22Rv1 (cell line): ENCODE measurements at regions not wholly inside any gene's neighbourhood (a gene's known extent, or its start where the extent isn't known, plus 50 kb on each side); places are given as distances from the start of the nearest gene placed in this dataset.
A peak's percentile ranks its signal among the peaks of the same experiment; 100 is the strongest.

Experiments
- H3K27ac ChIP-seq: fragments of 450-650 bp; 2 replicates; pipeline ENCODE4 v1.5.1; 2017
- CTCF ChIP-seq: fragments of 450-650 bp; IDR thresholded peaks from 2 replicates; pipeline ENCODE4 v1.5.1; 2017; ENCODE audit warnings: mild to moderate bottlenecking
- ZFX ChIP-seq: fragments of 450-650 bp; IDR thresholded peaks from 2 replicates; pipeline ENCODE4 v1.6.1; 2017; ENCODE audit warnings: antibody characterized with exemption, borderline replicate concordance

DNA sequence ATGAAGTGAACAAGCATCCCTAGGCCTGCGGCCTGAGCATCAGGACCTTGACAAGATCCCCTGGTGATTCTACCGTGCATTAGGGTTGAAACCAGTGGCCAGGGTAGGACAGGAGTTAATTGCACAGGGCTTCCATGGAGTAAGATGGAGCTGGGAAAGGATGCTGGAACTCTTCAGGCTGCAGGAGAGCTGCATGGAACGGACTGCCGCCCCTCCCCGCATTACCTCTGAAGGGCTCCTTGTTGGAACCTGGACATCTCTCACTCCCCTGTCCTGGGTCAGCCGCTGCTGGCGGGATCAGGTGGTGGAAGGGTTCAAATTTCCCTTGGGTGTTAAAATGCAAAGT, 156.6 kb upstream of the ID2 start:
- H3K27ac ChIP-seq = peak overlapping the region; percentile 68

DNA sequence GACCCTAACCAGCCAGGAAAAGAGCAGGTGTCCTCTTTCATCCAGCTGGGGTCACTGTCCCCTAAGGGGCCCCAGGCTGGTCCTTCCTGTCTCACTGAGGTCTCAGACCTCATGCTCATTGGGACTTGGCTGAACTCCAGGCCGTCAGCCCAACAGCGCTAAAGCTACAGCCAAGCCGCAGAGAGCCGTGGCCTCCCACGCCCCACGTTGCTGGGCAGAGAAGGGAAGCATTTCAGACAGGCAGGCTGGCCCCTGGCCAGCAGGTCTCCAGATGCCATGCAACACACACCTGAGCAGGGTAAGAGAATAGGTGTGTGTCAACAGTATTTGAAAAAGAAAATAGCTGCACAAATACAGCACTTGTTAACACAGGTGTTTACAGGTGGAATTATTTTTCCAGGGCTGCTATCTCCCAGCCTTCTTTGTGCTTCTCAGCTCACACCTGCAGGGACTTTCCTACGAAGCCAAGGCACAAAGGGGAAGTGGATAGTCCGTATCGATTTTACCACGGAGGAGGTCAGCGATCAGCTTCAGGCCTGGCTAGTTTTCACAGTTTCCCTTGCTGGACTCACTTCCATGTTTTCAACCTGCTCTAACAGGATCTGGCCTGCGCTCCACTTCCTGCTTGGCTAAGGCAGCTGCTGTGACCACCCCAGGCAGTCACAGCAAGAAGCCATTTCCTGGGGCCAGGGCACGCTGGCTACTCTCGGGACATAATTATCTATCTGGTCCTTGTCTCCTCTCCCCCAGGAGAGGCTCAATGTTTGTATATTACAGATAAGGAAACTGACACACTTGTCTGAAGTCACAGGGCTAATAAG, 156.1 kb upstream of the ID2 start:
- no peak for TF ChIP-seq ZFX
- TF ChIP-seq CTCF = 0 out of 2 replicates have a peak, but pooled peaks have one; percentile 16
- peak overlapping the region; percentile 68 for H3K27ac ChIP-seq

More for the DNA sequence above, 156.6 kb upstream of the ID2 start:
- TF ChIP-seq CTCF (no peak), ZFX (no peak)

- TF ChIP-seq CTCF (no peak), ZFX (no peak)
- peak overlapping the region; percentile 68 for H3K27ac ChIP-seq
Observed at GRCh38 chr2:8526403-8526696, 155.5 kb upstream of the ID2 start.

DNA sequence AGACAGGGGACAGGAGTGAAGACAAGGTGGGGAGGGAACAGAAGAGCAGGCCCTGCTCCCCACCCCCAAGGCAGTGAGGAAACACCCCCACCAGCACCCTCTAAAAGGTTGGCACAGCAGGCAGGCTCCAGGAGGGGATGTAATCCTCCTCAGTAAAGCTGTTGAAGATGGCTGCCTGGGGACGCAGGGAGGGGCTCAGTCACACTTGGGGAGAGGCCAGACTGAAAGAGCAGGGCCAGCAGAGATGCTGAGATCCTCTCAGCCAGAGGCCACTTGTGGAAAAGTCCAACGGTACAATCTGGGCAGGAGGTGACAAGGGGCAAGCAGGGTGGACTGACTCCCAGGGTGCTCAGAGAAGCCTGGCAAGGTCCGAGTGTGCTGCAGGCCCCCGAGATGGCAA, 154.8 kb upstream of the ID2 start:
- no peak overlapping the region for H3K27ac ChIP-seq
- TF ChIP-seq CTCF = no peak

DNA sequence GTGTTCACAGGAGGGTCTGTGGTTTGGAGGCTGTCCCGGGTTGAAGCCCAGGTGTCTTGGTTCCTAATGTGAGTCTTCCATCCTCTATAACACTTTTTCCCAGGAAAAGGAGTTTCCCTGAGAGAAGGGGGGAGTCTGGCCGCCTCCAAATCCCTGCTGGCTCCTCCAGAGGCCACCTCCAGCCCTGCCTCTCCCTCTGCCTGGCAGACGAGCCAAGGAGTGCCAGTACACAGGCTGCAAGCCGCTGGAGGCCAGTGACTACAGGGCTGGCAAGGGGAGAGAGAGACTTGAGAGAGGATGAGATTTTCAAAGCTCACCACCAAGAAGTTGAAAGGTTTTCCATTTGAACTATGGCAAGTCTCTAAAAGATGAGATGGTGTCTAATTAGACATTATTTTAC, 154.2 kb upstream of the ID2 start:
- H3K27ac ChIP-seq = no peak overlapping the region
- no peak for TF ChIP-seq ZFX
- no peak for TF ChIP-seq CTCF

- H3K27ac ChIP-seq = no peak overlapping the region
- TF ChIP-seq ZFX (no peak), CTCF (no peak)
Observed at GRCh38 chr2:8528863-8529262, 153.0 kb upstream of the ID2 start.

DNA sequence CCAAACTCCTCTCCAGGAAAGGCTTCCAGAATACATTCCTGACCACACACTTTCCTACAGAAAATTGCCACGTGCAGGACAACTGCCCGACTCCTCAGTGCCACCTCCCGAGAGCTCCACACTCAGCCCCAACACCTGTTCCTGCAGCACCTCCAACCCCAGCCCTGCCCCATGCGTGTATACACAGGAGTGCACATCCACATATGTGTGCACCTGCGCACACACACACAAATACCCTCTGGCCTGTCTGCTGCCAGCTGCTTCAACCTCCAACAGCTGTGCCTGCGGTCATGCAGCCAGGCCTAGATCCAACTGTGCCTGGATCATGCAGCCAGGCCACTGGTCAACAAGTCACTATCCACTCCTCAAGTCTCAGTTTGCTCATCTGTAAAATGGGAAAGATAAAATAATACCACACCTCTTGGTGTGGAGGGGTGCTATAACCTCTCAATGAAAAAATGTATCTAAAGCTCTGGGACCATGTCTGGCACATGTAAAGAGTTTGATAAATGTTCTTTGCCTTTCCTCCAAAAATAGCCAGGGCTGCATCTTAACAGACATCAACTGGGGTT, 152.1 kb upstream of the ID2 start:
- no peak overlapping the region for H3K27ac ChIP-seq
- no peak for TF ChIP-seq ZFX
- no peak for TF ChIP-seq CTCF
